Panc1 (cell line): ENCODE measurements at regions not wholly inside any gene's neighbourhood (a gene's known extent, or its start where the extent isn't known, plus 50 kb on each side); places are given as distances from the start of the nearest gene placed in this dataset.

ENCODE experiments used
- CTCF ChIP-seq: fragments of 450-650 bp; IDR thresholded peaks from 2 replicates; pipeline ENCODE4 v1.5.1; 2017; ENCODE audit warnings: mild to moderate bottlenecking
- POLR2AphosphoS5 ChIP-seq: IDR thresholded peaks from 2 replicates; pipeline ENCODE4 v1.6.1; 2012; ENCODE audit warnings: mild to moderate bottlenecking, low read depth, low read length, moderate library complexity
- SIN3A ChIP-seq: IDR thresholded peaks from 2 replicates; pipeline ENCODE4 v1.6.1; 2012; ENCODE audit warnings: low read depth, mild to moderate bottlenecking, low read length, moderate library complexity, borderline replicate concordance; ENCODE audit not compliant: insufficient read depth

- TF ChIP-seq POLR2AphosphoS5 (no peak), CTCF (no peak), SIN3A (no peak)
Measured at GRCh38 chr1:187114792-187115191, 286.0 kb downstream of the PLA2G4A start.
